H9 (cell line): ENCODE measurements at regions not wholly inside any gene's neighbourhood (a gene's known extent, or its start where the extent isn't known, plus 50 kb on each side); places are given as distances from the start of the nearest gene placed in this dataset.

Source experiments
- DNase-seq: peaks from one replicate; pipeline ENCODE4 v3.0.0-alpha.2; 2017
- H2AFZ ChIP-seq: one replicate; pipeline ENCODE4 v1.6.1; 2013; ENCODE audit warnings: mild to moderate bottlenecking, low read length, control low read depth, moderate library complexity
- H2AK5ac ChIP-seq: 2 replicates; pipeline ENCODE4 v1.6.1; 2013; ENCODE audit warnings: low read length, control low read depth, mixed read lengths; ENCODE audit not compliant: insufficient read length
- H2BK120ac ChIP-seq: one replicate; pipeline ENCODE4 v1.6.1; 2013; ENCODE audit warnings: low read depth, mild to moderate bottlenecking, low read length, control low read depth, inconsistent platforms; ENCODE audit not compliant: poor library complexity, severe bottlenecking
- H2BK12ac ChIP-seq: 2 replicates; pipeline ENCODE4 v1.6.1; 2013; ENCODE audit warnings: low read length, control low read depth, mixed read lengths, low read depth; ENCODE audit not compliant: insufficient read length
- H2BK15ac ChIP-seq: 2 replicates; pipeline ENCODE4 v1.6.1; 2013; ENCODE audit warnings: low read depth, low read length, control low read depth
- H2BK20ac ChIP-seq: one replicate; pipeline ENCODE4 v1.6.1; 2013; ENCODE audit warnings: low read depth, mild to moderate bottlenecking, low read length, control low read depth, inconsistent platforms; ENCODE audit not compliant: poor library complexity, severe bottlenecking
- H2BK5ac ChIP-seq: 2 replicates; pipeline ENCODE4 v1.6.1; 2013; ENCODE audit warnings: low read length, control low read depth, mixed read lengths; ENCODE audit not compliant: insufficient read length
- H3K14ac ChIP-seq: 2 replicates; pipeline ENCODE4 v1.6.1; 2013; ENCODE audit warnings: low read length, control low read depth; ENCODE audit not compliant: insufficient read depth
- H3K18ac ChIP-seq: 2 replicates; pipeline ENCODE4 v1.6.1; 2013; ENCODE audit warnings: low read depth, mild to moderate bottlenecking, mixed read lengths, low read length, control low read depth; ENCODE audit not compliant: insufficient read length
- H3K23ac ChIP-seq: 2 replicates; pipeline ENCODE4 v1.6.1; 2013; ENCODE audit warnings: low read length, control low read depth, mixed read lengths, low read depth; ENCODE audit not compliant: insufficient read length
- H3K23me2 ChIP-seq: 2 replicates; pipeline ENCODE4 v1.6.1; 2013; ENCODE audit warnings: low read depth, mild to moderate bottlenecking, mixed read lengths, low read length, control low read depth; ENCODE audit not compliant: insufficient read length, poor library complexity, severe bottlenecking
- H3K27ac ChIP-seq: 2 replicates; pipeline ENCODE4 v1.5.1; 2013; ENCODE audit warnings: low read length, control low read depth, mixed read lengths, low read depth; ENCODE audit not compliant: insufficient read length
- H3K27me3 ChIP-seq: 2 replicates; pipeline ENCODE4 v1.6.1; 2013; ENCODE audit warnings: low read length, control low read depth, inconsistent platforms; ENCODE audit not compliant: insufficient read depth
- H3K4ac ChIP-seq: 2 replicates; pipeline ENCODE4 v1.6.1; 2013; ENCODE audit warnings: low read depth, mild to moderate bottlenecking, control low read depth, inconsistent platforms, low read length, moderate library complexity
- H3K4me1 ChIP-seq: 2 replicates; pipeline ENCODE4 v1.6.1; 2013; ENCODE audit warnings: low read length, control low read depth, inconsistent platforms; ENCODE audit not compliant: insufficient read depth
- H3K4me2 ChIP-seq: 2 replicates; pipeline ENCODE4 v1.6.1; 2013; ENCODE audit warnings: low read length, control low read depth, mixed read lengths; ENCODE audit not compliant: insufficient read length, insufficient read depth
- H3K56ac ChIP-seq: 2 replicates; pipeline ENCODE4 v1.6.1; 2013; ENCODE audit warnings: low read depth, mild to moderate bottlenecking, mixed read lengths, low read length, control low read depth; ENCODE audit not compliant: insufficient read length
- H3K79me1 ChIP-seq: 2 replicates; pipeline ENCODE4 v1.6.1; 2013; ENCODE audit warnings: low read depth, mild to moderate bottlenecking, moderate library complexity, low read length, control low read depth, inconsistent platforms; ENCODE audit not compliant: insufficient read depth, poor library complexity, severe bottlenecking
- H3K79me2 ChIP-seq: 2 replicates; pipeline ENCODE4 v1.6.1; 2013; ENCODE audit warnings: low read length, control low read depth, inconsistent platforms; ENCODE audit not compliant: insufficient read depth
- H3K9ac ChIP-seq: 2 replicates; pipeline ENCODE4 v1.6.1; 2013; ENCODE audit warnings: low read length, control low read depth, mixed read lengths; ENCODE audit not compliant: insufficient read length; ENCODE audit errors: extremely low read depth
- H3K9me3 ChIP-seq: one replicate; pipeline ENCODE4 v1.6.1; 2013; ENCODE audit warnings: low read depth, low read length, inconsistent platforms; ENCODE audit not compliant: control insufficient read depth
- H3T11ph ChIP-seq: one replicate; pipeline ENCODE4 v1.6.1; 2013; ENCODE audit warnings: mild to moderate bottlenecking, low read length, control low read depth, inconsistent platforms
- H4K20me1 ChIP-seq: one replicate; pipeline ENCODE4 v1.6.1; 2013; ENCODE audit not compliant: control insufficient read depth, insufficient read length, insufficient read depth
- H4K5ac ChIP-seq: 2 replicates; pipeline ENCODE4 v1.6.1; 2013; ENCODE audit warnings: low read depth, mild to moderate bottlenecking, mixed read lengths, low read length, control low read depth; ENCODE audit not compliant: insufficient read length
- H4K8ac ChIP-seq: replicated peaks from 2 replicates; pipeline ENCODE4 v1.6.1; 2013; ENCODE audit warnings: low read length, control low read depth, mixed read lengths, low read depth; ENCODE audit not compliant: insufficient read length
- H4K91ac ChIP-seq: 2 replicates; pipeline ENCODE4 v1.6.1; 2013; ENCODE audit warnings: low read depth, mild to moderate bottlenecking, moderate library complexity, mixed read lengths, low read length, control low read depth; ENCODE audit not compliant: insufficient read length
- H3K27ac Mint-ChIP-seq, 3 experiments: 2 replicates in 2 of 3; 3 replicates in 1 of 3; pipeline ENCODE4 v1.8.0; 2020 to 2021; ENCODE audit warnings: mixed read lengths in 3 of 3, mild to moderate bottlenecking in 1 of 3, moderate library complexity in 1 of 3
- H3K27me3 Mint-ChIP-seq: 2 replicates; pipeline ENCODE4 v1.8.0; 2021; ENCODE audit warnings: low read depth, mild to moderate bottlenecking, moderate library complexity, mixed read lengths
- H3K36me3 Mint-ChIP-seq, 3 experiments: 2 replicates in 2 of 3; 3 replicates in 1 of 3; pipeline ENCODE4 v1.8.0; 2020 to 2021; ENCODE audit warnings: low read depth in 3 of 3, mixed read lengths in 3 of 3; ENCODE audit not compliant: insufficient read depth in 1 of 3
- H3K4me1 Mint-ChIP-seq, 2 experiments: 2 replicates each; pipeline ENCODE4 v1.8.0; 2020; ENCODE audit warnings: mixed read lengths in 2 of 2
- H3K4me3 Mint-ChIP-seq, 2 experiments: 2 replicates in 1 of 2; 3 replicates in 1 of 2; pipeline ENCODE4 v1.8.0; 2020 to 2021; ENCODE audit warnings: mild to moderate bottlenecking in 2 of 2, mixed read lengths in 2 of 2, moderate library complexity in 1 of 2
- H3K9me3 Mint-ChIP-seq, 2 experiments: 2 replicates in 1 of 2; 3 replicates in 1 of 2; pipeline ENCODE4 v1.8.0; 2020; ENCODE audit warnings: mild to moderate bottlenecking in 2 of 2, mixed read lengths in 2 of 2, moderate library complexity in 1 of 2
- CTCF ChIP-seq: fragments of 200-600 bp; sonication (generic); conservative IDR thresholded peaks from 3 replicates; pipeline ENCODE4 v1.8.0; 2021; ENCODE audit warnings: antibody characterized with exemption, mild to moderate bottlenecking
- WGBS: extraction: QIAGEN DNeasy Blood & Tissue Kit; methylation state at CpG from one replicate; pipeline ENCODE4 v1.1.7; 2013; ENCODE audit warnings: missing lambda C conversion rate, low lambda C conversion rate, mixed read lengths; ENCODE audit not compliant: insufficient read length; ENCODE audit errors: extremely low coverage; 5-methylcytosine and 5-hydroxymethylcytosine counted together

- no peak overlapping the region for H3T11ph ChIP-seq
- H3K23ac ChIP-seq: no peak overlapping the region
- H3K4ac ChIP-seq: no peak overlapping the region
- H2AK5ac ChIP-seq: no peak overlapping the region
- no peaks in the 10 kb centered on the region for H3K23me2 ChIP-seq
- H3K9ac ChIP-seq: no peak overlapping the region
- H3K18ac ChIP-seq: no peak overlapping the region
- H3K4me1 ChIP-seq: no peaks in the 10 kb centered on the region
- no peak overlapping the region for H2BK20ac ChIP-seq
- no peak overlapping the region for H2BK120ac ChIP-seq
- no peak overlapping the region for H3K14ac ChIP-seq
- H3K4me1 Mint-ChIP-seq: peaks cover 5% of the 10 kb centered on the region in 2 experiments; a peak in 3 of 4 replicates
- H2BK12ac ChIP-seq: no peak overlapping the region
- H3K27me3 ChIP-seq: no peaks in the 10 kb centered on the region
- no peak overlapping the region for H4K8ac ChIP-seq
- peak; percentile 31 for DNase-seq
- H4K91ac ChIP-seq: no peak overlapping the region
- no peak for TF ChIP-seq CTCF
- no peak overlapping the region for H3K27ac ChIP-seq
- H4K20me1 ChIP-seq: no peaks in the 10 kb centered on the region
- H3K36me3 Mint-ChIP-seq: peaks cover 15 to 23% (median 16%) of the 10 kb centered on the region in 3 experiments
- H2BK5ac ChIP-seq: no peak overlapping the region
- no peak overlapping the region for H3K56ac ChIP-seq
- H3K79me1 ChIP-seq: no peaks in the 10 kb centered on the region
- no peak overlapping the region for H3K4me3 Mint-ChIP-seq
- H2BK15ac ChIP-seq: no peak overlapping the region
- H2AFZ ChIP-seq: no peak overlapping the region
- H3K79me2 ChIP-seq: no peaks in the 10 kb centered on the region
- no peak overlapping the region for H3K4me2 ChIP-seq
- peaks cover 10% of the 10 kb centered on the region for H3K9me3 ChIP-seq
- no peak overlapping the region for H3K27ac Mint-ChIP-seq
- H3K27me3 Mint-ChIP-seq: no peaks in the 10 kb centered on the region
- no peak overlapping the region for H4K5ac ChIP-seq
- H3K9me3 Mint-ChIP-seq: peaks cover 26 to 27% of the 10 kb centered on the region in 2 experiments
- no CpG with 5 or more reads among the region's 26 CpGs for WGBS
These were observed 411.2 kb upstream of the CHAC2 start for GRCh38 chr2:53356291-53356905.
